ENCODE measurements at regions not wholly inside any gene's neighbourhood (a gene's known extent, or its start where the extent isn't known, plus 50 kb on each side); places are given as distances from the start of the nearest gene placed in this dataset.

GRCh38 chr14:96617635-96618034, 115.5 kb downstream of the PAPOLA start:
- no peak for DNase-seq

- DNase-seq: no peak
These were observed 120.7 kb downstream of the PAPOLA start for GRCh38 chr14:96622926-96623325.

DNA sequence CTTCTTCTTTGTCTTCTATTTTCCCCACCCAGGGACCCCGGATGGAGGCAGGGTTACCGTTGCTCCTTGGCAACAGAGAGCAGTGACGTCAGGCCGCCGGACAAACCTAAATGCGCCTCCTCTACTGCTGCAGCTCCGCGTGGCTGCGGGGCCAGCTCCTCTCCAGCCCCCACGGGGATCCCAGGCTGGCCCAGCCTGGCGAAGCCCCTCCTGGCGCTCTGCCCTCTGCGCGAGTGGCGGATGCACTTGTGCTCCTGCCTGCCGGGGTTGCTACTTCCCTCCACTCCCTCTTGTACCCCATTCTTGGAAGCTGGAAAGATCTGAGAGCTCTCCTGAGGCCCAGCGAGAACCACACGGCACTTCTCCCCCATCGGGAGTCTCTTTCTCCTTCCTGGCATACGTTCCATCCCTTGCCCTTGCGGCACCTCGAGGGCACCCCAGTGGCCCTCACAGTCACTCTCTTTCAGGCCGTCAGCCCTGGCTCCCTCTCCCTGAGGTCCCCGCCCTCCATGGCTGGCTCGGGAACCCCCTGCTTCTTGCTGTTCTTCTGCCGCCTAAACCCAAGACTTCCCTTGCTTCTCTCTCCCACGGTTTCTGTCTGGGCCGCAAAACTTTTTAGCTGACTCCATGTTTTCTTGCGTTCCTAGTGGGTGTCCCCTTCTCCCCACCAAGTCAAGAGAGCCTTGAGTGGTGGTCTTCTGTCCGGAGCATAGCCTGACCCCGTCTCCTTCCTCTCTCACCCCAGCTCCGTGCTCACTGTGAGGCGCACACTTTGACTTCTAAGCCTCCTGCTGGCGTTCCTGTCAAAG, 121.7 kb downstream of the PAPOLA start:
- no peak for DNase-seq

GRCh38 chr14:96624661-96625425, 122.7 kb downstream of the PAPOLA start:
- DNase-seq: peak; percentile 25

- DNase-seq: peak; percentile 13
These were observed 123.3 kb downstream of the PAPOLA start for GRCh38 chr14:96625426-96625985.

DNA sequence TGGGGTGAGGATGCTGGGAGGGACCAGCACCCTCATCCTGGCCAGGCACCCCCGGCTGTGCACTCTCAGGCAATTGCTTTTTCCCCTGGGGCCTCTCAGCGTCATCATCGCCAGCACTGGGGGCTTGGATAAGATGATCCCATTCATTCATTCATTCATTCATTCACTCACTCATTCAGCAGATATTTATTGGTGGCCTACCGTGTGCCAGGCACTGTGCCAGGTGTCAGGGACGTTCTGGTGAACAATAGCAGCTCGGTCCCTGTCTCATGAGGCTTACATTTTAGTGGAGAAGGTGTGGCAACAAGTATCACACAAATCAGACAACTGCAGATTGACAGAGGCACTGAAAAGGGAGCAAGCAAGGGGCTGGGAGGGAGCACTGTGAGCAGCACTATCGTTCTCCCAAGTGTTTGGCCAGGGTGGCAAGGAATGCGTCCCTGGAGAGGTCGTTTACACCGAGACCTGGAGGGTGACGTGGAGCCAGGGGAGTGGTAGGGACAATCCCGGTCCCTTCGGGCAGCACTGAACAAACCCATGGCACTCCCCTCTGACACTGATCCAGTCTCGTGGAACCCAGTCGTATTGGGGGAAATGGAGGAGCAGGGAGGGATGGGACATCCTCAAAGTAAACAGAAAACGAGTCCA, 124.1 kb downstream of the PAPOLA start:
- DNase-seq: no peak

DNA sequence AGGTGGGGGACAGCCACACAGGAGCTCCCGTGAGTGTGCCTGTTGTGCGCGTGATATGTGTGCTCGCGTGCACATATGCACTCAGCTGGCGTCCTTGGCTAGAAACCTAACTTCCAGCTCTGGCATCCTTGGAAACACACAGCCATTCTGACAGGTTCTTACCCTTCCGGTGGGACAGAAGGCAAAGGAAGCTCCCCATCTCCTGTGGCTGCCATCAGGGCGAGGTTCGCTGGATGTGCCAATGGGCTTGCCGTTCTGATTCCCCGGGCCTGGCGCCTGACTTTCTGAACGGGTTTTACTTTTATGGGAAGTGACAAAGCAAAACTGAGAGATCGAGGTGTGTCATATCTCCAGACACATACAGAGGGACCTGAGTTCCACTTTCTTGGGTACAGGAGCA, 124.7 kb downstream of the PAPOLA start:
- DNase-seq: no peak

GRCh38 chr14:96627386-96627785, 125.2 kb downstream of the PAPOLA start:
- no peak for DNase-seq

- no peak for DNase-seq
These were observed 125.9 kb downstream of the PAPOLA start for GRCh38 chr14:96627811-96628775.

DNA sequence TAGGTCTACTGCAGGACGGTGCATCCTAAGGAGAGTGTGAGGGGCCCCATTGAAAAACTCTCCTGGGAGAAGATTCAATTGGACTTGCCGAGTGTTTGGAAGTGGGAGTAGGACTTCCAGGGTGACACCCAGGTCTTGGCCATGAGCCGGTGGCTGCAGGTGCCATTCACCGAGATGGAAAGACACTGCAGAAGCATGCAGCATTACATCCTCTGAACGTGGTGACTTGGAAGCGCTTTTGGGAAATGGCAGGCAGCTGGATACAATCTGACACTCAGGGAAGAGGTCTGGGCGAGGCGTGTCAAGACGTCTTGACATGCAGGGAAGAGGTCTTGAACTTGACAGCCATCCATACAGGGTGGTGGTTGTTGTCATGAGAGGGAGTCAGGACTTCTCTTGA, 126.9 kb downstream of the PAPOLA start:
- no peak for DNase-seq

DNA sequence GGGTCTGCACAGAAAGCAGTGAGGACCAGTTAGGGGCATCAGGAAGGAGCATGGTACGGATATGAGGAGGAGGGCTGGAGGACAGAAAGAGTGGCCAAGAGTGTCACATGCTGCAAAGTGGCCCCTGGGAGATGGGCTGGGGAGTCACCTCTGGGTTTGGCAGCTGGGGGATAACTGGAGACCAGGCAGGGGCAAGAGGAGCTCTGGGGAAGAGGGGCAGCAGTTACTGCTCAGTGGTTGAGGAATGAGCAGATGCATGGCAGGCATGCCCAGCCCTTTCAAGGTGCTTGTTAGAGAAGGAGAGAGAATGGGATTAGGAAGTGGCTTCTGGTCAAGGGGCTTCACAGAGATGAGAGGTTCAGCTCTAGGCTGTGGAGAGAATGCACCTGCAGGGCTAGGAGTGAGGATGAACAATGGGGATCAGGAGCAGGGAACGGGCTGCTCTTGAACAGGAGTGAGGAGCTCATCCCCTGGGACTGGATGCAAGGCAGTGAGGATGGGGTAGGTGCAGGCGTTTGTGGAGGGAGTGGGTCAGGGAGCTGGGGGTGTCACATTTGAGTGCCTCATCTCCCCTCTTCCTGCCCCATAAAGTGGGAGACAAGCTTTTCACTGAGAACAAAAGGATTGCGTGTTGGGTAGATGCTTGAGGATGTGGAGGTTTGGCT, 127.5 kb downstream of the PAPOLA start:
- DNase-seq: no peak

DNA sequence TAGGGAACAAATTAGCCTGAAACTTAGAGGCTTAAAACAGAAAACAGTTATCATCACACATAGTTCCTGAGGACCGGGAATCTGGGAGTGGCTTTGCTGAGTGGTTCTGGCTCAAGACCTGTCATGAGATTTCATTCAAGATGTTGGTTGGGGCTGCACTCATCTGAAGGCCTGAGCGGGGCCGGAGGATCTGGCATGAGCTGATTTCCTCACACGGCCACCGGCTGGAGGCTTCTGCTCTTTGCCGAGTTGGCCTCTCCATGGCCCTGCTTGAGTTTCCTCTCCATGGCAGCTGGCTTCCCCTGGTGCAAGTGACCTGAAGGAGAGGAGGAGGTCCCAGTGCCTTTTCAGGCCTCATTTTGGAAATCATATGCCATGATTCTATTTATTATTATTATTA, 128.1 kb downstream of the PAPOLA start:
- no peak for DNase-seq

GRCh38 chr14:96631030-96631429, 128.8 kb downstream of the PAPOLA start:
- no peak for DNase-seq

GRCh38 chr14:96631621-96632362, 129.6 kb downstream of the PAPOLA start:
- DNase-seq: no peak

DNA sequence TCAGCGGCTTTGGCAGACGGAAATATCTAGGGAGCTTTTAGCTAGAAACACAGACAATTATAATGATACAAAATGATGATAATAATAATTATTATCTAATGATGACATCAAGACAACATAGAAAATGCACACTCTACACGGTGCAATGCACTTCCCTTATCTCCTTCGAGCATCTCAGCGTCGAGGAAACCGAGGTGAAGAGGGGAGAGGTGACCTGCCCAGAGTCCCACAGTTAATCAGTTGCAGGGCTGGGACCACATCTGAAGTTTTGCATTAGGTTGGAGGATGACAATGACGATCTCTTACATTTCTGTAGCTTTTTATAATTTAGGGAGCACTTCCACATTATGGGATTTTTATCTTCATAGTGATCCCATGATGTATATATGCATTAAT, 130.2 kb downstream of the PAPOLA start:
- no peak for DNase-seq

GRCh38 chr14:96633096-96633495, 130.9 kb downstream of the PAPOLA start:
- DNase-seq: no peak

- DNase-seq: no peak
These were observed 132.3 kb downstream of the PAPOLA start for GRCh38 chr14:96634481-96634880.

GRCh38 chr14:96634896-96635295, 132.7 kb downstream of the PAPOLA start:
- DNase-seq: no peak

DNA sequence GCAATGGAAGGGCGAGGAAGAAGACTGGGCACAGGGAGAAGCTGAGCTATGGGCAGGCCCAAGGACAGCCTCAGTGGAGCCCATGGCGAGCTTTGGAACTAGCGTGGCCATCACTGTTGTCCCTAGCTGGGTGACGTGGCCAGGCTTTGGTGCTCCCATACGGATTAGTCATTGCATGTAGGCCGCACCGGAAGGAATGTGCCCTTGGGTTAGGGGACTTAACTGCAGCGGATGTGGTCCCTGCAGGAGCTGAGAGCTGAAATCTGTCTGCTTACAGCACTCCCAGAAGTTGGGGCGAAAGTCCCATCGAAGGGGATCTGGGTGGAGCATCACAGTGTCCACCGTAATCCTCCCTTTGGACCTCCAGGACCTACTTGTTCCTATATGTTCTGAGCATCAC, 133.7 kb downstream of the PAPOLA start:
- DNase-seq: no peak

GRCh38 chr14:96637521-96637920, 135.3 kb downstream of the PAPOLA start:
- no peak for DNase-seq
